Body of pancreas (tissue), 4 donors: ENCODE measurements at regions not wholly inside any gene's neighbourhood (a gene's known extent, or its start where the extent isn't known, plus 50 kb on each side); places are given as distances from the start of the nearest gene placed in this dataset.

Source experiments
- POLR2A ChIP-seq, 3 donors: fragments of 450-650 bp; IDR thresholded peaks; one replicate each; pipeline ENCODE4 v1.6.1; 2016; ENCODE audit warnings: antibody characterized with exemption in 3 of 3, mild to moderate bottlenecking in 2 of 3
- TF ChIP-seq, protein P1 (sequence below), 7 experiments: fragments of 450-650 bp in 4 of 7; fragments of 200-600 bp in 3 of 7; sonication (generic) in 3 of 7; IDR thresholded peaks; one replicate each; pipeline ENCODE4 v1.5.1; 2016 to 2019; ENCODE audit warnings: antibody characterized with exemption in 7 of 7

DNA sequence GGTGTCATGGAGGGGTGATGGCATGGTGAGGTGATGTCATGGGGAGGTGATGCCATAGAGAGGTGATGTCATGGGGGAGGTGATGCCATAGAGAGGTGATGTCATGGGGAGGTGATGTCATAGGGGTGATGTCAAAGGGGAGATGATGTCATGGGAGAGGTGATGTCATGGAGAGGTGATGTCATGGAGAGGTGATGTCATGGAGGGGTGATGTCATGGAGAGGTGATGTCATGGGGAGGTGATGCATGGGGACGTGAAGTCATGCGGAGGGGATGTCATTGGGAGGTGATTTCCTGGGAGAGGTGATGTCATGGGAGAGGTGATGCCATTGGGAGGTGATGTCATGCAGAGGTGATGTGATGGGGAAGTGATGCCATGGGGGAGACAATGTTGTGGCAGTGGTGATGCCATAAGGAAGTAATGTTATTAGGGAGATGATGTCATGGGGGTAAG is 92.1 kb upstream of the C1orf174 start:
- TF ChIP-seq POLR2A (IDR thresholded peaks at IDR 0.05), result no peak
- TF ChIP-seq, protein P1, sequence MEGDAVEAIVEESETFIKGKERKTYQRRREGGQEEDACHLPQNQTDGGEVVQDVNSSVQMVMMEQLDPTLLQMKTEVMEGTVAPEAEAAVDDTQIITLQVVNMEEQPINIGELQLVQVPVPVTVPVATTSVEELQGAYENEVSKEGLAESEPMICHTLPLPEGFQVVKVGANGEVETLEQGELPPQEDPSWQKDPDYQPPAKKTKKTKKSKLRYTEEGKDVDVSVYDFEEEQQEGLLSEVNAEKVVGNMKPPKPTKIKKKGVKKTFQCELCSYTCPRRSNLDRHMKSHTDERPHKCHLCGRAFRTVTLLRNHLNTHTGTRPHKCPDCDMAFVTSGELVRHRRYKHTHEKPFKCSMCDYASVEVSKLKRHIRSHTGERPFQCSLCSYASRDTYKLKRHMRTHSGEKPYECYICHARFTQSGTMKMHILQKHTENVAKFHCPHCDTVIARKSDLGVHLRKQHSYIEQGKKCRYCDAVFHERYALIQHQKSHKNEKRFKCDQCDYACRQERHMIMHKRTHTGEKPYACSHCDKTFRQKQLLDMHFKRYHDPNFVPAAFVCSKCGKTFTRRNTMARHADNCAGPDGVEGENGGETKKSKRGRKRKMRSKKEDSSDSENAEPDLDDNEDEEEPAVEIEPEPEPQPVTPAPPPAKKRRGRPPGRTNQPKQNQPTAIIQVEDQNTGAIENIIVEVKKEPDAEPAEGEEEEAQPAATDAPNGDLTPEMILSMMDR (IDR thresholded peaks at IDR 0.05), result no peak
